ENCODE measurements at regions not wholly inside any gene's neighbourhood (a gene's known extent, or its start where the extent isn't known, plus 50 kb on each side); places are given as distances from the start of the nearest gene placed in this dataset.
"Not testable (repeated sequence)": the region's sequence is repeated elsewhere in the genome, so short reads cannot be mapped to it uniquely, and the experiment has no call there.

GRCh38 chr16:22624800-22625533 lies 114.3 kb downstream of the NPIPB5 start:
- peak in 3 of 10 donors; percentile 19 to 91 (median 71) for DNase-seq
- intact Hi-C loops (cut with DNase I) = no loop called here

- DNase-seq = no peak
- intact Hi-C loops (cut with DNase I) = no loop called here
Observed at GRCh38 chr16:22625967-22626366, 115.3 kb downstream of the NPIPB5 start.

GRCh38 chr16:22627043-22627442 lies 116.4 kb downstream of the NPIPB5 start:
- peak in 2 of 10 donors; percentile 51 to 76 for DNase-seq
- intact Hi-C loops (cut with DNase I) = no loop called here

- intact Hi-C loops (cut with DNase I) = no loop called here
- DNase-seq = no peak
Observed at GRCh38 chr16:22628994-22629393, 118.3 kb downstream of the NPIPB5 start.

GRCh38 chr16:22630242-22630641 lies 119.6 kb downstream of the NPIPB5 start:
- intact Hi-C loops (cut with DNase I) = no loop called here
- DNase-seq = peak in 1 of 10 donors; percentile 37

GRCh38 chr16:22631264-22631663 lies 120.6 kb downstream of the NPIPB5 start:
- intact Hi-C loops (cut with DNase I) = no loop called here
- DNase-seq = peak in 1 of 10 donors; percentile 32

GRCh38 chr16:22632606-22633005 lies 121.9 kb downstream of the NPIPB5 start:
- intact Hi-C loops (cut with DNase I) = no loop called here

GRCh38 chr16:22633280-22633679 lies 122.6 kb downstream of the NPIPB5 start:
- intact Hi-C loops (cut with DNase I) = no loop called here
- peak in 2 of 10 donors; percentile 48 to 67 for DNase-seq

More at GRCh38 chr16:22632606-22633005, 121.9 kb downstream of the NPIPB5 start:
- DNase-seq = no peak

- no peak for DNase-seq
- intact Hi-C loops (cut with DNase I) = no loop called here
Observed at GRCh38 chr16:22633799-22634198, 123.1 kb downstream of the NPIPB5 start.

- DNase-seq = peak in 2 of 10 donors; percentile 32 to 83
- intact Hi-C loops (cut with DNase I) = no loop called here
Observed at GRCh38 chr16:22634954-22635353, 124.3 kb downstream of the NPIPB5 start.

- no peak for DNase-seq
- intact Hi-C loops (cut with DNase I) = no loop called here
Observed at GRCh38 chr16:22635357-22635761, 124.7 kb downstream of the NPIPB5 start.

- intact Hi-C loops (cut with DNase I) = no loop called here
- no peak for DNase-seq
Observed at GRCh38 chr16:22635801-22636200, 125.1 kb downstream of the NPIPB5 start.

- intact Hi-C loops (cut with DNase I) = no loop called here
- no peak for DNase-seq
Observed at GRCh38 chr16:22638393-22639206, 127.9 kb downstream of the NPIPB5 start.

- intact Hi-C loops (cut with DNase I) = no loop called here
- DNase-seq = no peak
Observed at GRCh38 chr16:22641131-22641628, 130.5 kb downstream of the NPIPB5 start.

GRCh38 chr16:22642416-22643088 lies 131.9 kb downstream of the NPIPB5 start:
- DNase-seq = no peak
- intact Hi-C loops (cut with DNase I) = no loop called here

GRCh38 chr16:22643203-22643602 lies 132.5 kb downstream of the NPIPB5 start:
- DNase-seq = peak in 1 of 10 donors; percentile 20
- intact Hi-C loops (cut with DNase I) = not testable (repeated sequence)

- no peak for DNase-seq
- intact Hi-C loops (cut with DNase I) = no loop called here
Observed at GRCh38 chr16:22643886-22644285, 133.2 kb downstream of the NPIPB5 start.

- no peak for DNase-seq
- intact Hi-C loops (cut with DNase I) = no loop called here
Observed at GRCh38 chr16:22645868-22646267, 135.2 kb downstream of the NPIPB5 start.

GRCh38 chr16:22646948-22647556 lies 136.4 kb downstream of the NPIPB5 start:
- intact Hi-C loops (cut with DNase I) = no loop called here

GRCh38 chr16:22648141-22648540 lies 137.4 kb downstream of the NPIPB5 start:
- intact Hi-C loops (cut with DNase I) = no loop called here
- no peak for DNase-seq

More at GRCh38 chr16:22646948-22647556, 136.4 kb downstream of the NPIPB5 start:
- no peak for DNase-seq

All from posterior cingulate gyrus (tissue), 11 donors.